ENCODE measurements at regions not wholly inside any gene's neighbourhood (a gene's known extent, or its start where the extent isn't known, plus 50 kb on each side); places are given as distances from the start of the nearest gene placed in this dataset.

GRCh38 chr3:66128623-66129022 lies 89.9 kb upstream of the MAGI1 start:
- FAIRE-seq, result no peak

- no peak for FAIRE-seq
These were observed 82.6 kb upstream of the MAGI1 start for GRCh38 chr3:66121318-66121717.

DNA sequence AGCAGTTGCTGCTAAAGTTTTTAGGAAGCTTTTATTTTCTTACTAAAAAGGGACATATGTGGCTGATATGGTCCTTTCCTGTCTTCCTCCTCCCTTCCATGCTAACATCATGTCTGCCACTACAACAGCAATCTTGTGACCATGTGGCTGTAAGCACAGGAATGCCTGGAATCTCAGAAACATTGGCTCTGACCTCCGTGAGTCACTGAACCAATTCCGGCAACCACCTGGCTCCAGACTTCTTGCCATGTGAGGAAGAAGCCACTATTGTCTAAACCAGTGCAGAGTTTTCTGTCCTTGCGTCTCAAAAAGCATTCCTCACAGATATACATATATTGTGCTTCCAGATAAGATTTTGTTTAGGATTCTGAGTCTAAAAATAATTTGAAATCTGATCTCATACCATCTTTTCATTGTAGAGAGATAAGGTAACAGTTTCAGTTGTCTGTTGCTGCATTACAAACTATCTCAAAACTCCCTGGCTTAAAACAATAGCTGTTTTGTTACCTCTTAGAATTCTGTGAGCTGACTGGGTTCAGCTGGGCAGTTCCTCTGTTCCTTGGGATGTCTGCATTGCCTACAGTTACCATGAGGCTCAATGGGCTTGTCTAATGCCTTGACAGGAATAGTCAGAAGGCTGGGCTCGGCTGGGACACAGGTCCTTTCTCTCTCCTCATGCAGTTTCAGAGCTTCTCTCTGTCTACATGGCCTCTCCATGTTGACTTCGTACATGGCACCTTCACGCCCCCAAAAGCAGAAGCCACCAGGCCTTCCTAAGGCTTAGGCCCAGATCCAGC lies 77.3 kb upstream of the MAGI1 start:
- no peak for FAIRE-seq

GRCh38 chr3:66113542-66113941 lies 74.8 kb upstream of the MAGI1 start:
- no peak for FAIRE-seq

GRCh38 chr3:66110840-66111239 lies 72.1 kb upstream of the MAGI1 start:
- no peak for FAIRE-seq

GRCh38 chr3:66107855-66108254 lies 69.1 kb upstream of the MAGI1 start:
- no peak for FAIRE-seq

DNA sequence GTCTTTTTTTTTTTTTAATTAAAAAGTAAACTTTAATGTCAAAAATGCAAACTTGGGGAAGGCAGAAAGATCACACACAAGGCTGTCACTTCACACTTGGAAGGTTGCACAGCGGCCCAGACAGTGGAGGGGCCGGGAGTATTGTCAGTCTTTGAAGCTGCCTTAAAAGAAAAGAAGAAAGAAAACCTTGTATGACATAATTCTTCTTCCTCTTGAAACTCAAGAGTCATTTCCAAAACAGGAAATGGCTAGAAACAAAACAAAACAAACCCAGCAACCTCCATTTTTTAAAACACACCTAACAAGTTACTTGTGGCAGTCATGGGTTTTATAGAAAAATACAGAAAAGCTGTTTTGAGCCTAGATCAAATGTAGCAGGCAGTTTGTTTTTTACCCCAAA lies 68.1 kb upstream of the MAGI1 start:
- FAIRE-seq, result no peak

DNA sequence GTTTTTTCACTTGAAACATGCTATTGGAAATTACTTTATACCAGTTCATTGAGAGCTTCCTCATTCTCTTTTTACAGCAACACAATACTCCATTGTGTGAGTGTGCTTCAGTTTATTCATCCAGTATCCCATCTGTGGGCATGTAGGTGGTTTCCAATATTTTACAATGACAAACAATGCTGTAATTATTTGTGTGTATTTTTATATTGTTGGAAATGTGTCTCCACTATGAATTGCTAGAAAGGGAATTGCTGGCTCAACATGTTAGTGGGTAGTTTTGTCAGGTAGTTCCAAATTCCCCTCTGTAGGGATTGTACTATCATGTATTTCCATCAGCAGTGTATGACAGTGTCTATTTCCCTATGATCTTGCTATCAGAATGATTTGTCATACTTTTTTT lies 65.8 kb upstream of the MAGI1 start:
- FAIRE-seq, result no peak

DNA sequence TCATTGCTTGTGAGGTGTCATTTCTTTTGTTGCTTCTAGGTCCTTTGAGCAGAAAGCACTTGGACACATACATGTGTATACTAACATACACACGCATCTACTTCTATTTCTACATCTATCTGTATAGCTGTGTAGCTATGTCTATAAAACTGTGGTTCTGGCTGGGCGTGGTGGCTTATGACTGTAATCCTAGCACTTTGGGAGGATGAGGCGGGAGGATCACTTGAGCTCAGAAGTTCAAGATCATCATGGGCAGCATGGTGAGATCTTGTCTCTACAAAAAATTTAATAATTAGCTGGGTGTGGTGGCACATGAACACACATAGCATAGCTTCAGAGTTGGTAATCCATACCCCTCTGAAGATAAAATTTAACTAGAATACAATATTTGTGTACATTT lies 65.0 kb upstream of the MAGI1 start:
- no peak for FAIRE-seq

DNA sequence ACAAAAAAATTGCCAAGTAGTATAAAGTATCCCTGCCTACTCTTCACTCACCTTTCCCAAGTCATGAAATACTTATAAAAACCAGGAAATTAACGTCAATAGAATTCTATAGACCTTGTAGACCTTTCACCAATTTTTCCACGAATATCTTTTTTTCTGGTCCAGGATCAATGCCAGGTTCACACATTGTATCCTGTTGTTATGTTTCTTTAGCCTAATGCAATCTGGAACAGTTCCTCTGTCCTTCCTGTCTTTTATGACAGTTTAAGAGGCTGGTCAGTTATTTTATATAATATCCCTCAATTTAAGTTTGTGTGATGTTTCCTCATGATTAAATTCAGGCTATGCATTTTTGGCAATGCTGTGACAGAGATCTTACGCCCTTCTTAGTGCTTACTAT lies 63.2 kb upstream of the MAGI1 start:
- FAIRE-seq, result no peak

- FAIRE-seq, result no peak
These were observed 60.9 kb upstream of the MAGI1 start for GRCh38 chr3:66099541-66100065.

- FAIRE-seq, result no peak
These were observed 59.7 kb upstream of the MAGI1 start for GRCh38 chr3:66098436-66098835.

DNA sequence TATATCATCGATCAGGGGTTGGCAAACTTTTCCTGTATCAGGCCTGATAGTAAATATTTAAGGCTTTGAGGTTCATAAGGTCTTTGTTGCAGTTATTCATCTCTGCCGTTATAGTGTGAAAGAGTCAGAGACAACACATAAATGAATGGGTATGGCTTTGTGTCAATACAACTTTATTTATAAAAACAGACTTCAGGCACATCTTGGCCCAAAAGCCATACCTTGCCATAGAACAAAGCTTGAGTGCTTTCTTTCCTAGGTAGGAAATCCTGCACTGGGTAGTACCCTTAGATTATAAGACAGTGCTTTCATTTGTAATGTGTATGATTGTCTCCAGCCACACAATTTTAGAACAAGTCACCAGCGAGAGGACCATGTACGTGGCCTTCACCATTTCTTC lies 58.9 kb upstream of the MAGI1 start:
- no peak for FAIRE-seq

DNA sequence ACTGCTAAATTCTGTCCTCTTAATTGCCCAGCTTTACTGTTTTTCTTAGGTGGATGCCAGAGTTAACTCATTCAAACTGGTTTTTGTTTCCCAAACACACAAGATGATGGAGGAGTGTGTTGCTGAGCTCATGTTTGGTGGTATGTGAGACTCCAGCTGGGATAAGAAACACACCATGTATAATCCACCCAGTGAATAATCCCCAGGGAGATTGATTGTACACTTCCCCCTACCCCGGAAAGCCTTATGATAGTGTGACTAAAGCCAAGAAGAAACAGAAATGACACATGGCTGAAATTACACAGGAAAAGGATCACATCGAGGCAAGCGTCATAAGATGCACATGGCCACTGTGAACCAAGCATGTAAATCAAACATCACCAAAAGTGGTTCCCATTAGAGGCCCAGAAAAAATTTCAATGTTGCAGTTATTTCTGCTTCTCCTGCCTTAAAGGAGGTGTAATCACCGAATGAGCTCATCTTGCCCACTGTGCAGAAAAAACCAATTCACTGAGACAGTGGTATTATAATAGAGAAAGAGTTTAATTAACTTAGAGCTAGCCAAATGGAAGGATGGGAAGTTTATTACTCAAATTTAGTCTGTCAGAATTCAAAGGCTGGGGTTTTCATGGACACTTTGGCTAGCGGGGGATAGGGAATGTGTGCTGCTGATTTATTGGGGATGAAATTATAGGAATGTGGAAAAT lies 56.7 kb upstream of the MAGI1 start:
- no peak for FAIRE-seq

GRCh38 chr3:66093981-66094380 lies 55.3 kb upstream of the MAGI1 start:
- no peak for FAIRE-seq

GRCh38 chr3:66092175-66092995 lies 53.7 kb upstream of the MAGI1 start:
- FAIRE-seq, result no peak

Data from islet of Langerhans (tissue), 1 donor.